HG03432 (cell line): ENCODE measurements at regions not wholly inside any gene's neighbourhood (a gene's known extent, or its start where the extent isn't known, plus 50 kb on each side); places are given as distances from the start of the nearest gene placed in this dataset.
A peak's percentile ranks its signal among the peaks of the same experiment; 100 is the strongest.
"Not testable (repeated sequence)": the region's sequence is repeated elsewhere in the genome, so short reads cannot be mapped to it uniquely, and the experiment has no call there.

Experiments
- ATAC-seq: cut with Tn5 transposase; IDR thresholded peaks from one replicate; pipeline ENCODE4 v1.9.1; 2021; ENCODE audit warnings: mild to moderate bottlenecking, moderate library complexity; ENCODE audit not compliant: unreplicated experiment

GRCh38 chr9:66601472-66601871, 299.1 kb upstream of the ZNF658 start:
- not testable (repeated sequence) for ATAC-seq

GRCh38 chr9:66631521-66632046, 268.9 kb upstream of the ZNF658 start:
- not testable (repeated sequence) for ATAC-seq

- not testable (repeated sequence) for ATAC-seq
These were observed 252.8 kb upstream of the ZNF658 start for GRCh38 chr9:66647675-66648074.

- not testable (repeated sequence) for ATAC-seq
These were observed 210.3 kb upstream of the ZNF658 start for GRCh38 chr9:66690242-66690641.

- ATAC-seq, result peak; percentile 82
These were observed 204.8 kb upstream of the ZNF658 start for GRCh38 chr9:66695561-66696240.

GRCh38 chr9:66697343-66698065, 203.0 kb upstream of the ZNF658 start:
- not testable (repeated sequence) for ATAC-seq

- ATAC-seq, result not testable (repeated sequence)
These were observed 202.5 kb upstream of the ZNF658 start for GRCh38 chr9:66698066-66698455.

DNA sequence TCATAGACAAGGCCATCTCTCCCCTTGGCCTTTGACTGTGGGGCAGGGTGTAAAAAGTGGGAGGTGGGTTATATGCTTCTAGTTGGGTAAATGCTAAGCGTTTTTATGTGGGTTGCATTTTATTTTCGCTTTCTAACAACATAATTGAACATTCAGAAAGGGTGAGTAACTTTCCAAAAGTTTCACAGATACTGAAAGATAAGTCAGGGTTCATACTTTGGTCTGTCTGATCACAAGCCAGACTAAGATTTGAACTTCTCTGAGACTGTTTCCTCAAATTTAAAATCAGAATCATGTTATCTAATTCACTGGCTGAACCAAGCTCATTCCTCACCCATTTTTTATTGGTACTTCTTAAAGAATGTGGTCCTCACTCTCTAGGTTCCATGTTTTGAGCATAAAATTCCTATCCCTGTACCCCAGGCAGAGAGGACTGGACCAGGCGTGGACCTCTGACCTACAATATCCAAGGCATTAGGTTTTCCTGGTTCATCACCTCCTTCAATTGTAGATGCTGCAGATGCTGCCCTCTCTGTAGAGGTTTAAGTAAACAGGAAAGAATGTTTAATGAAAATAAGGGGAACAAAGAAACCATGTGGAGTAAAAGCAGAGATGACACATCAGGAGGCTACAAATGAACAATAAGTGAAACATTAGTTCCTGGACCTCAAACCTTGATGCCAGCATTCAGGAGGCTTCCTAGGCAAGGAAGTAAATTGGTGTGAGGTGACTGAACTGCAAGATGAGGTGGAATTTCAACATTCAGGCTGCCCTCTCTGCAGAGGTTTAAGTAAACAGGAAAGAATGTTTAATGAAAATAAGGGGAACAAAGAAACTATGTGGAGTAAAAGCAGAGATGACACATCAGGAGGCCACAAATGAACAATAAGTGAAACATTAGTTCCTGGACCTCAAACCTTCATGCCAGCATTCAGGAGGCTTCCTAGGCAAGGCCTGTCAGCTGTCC, 198.8 kb upstream of the ZNF658 start:
- peak; percentile 40 for ATAC-seq

DNA sequence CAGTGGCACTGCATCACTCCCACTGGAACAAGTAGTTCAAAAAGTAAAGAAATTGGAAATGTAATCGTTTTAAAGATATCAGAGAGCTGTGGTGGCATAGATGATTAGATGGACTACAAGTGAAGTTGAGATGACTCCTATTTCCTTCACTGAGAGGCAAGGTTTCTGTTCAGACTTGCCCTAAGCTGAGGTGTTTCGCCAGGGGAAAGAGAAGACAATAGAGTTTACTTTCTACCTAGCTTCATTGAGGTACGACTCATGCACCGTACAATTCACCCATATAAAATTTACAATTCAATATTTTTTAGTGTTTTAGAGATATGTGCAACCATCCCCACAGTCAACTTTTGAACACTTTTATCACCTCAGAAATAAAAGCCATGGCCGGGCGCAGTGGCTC, 189.0 kb upstream of the ZNF658 start:
- not testable (repeated sequence) for ATAC-seq

GRCh38 chr9:66712870-66713269, 187.7 kb upstream of the ZNF658 start:
- ATAC-seq, result peak; percentile 74

DNA sequence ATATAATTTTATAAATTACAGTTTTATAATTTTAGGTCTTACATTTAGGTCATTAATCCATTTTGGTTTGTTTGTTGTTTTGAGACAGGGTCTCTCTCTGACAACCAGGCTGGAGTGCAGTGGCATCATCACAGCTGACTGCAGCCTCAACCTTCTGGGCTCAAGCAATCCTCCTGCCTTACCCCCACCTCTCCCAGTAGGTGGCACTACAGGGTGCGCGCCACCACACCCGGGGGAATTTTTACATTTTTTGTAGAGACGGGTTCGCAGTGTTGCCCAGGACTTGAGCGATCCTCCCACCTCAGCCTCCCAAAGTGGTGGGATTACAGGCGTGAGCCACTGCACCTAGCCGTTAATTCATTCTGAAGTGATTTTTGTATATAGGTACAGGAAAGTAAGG, 187.0 kb upstream of the ZNF658 start:
- peak; percentile 58 for ATAC-seq

DNA sequence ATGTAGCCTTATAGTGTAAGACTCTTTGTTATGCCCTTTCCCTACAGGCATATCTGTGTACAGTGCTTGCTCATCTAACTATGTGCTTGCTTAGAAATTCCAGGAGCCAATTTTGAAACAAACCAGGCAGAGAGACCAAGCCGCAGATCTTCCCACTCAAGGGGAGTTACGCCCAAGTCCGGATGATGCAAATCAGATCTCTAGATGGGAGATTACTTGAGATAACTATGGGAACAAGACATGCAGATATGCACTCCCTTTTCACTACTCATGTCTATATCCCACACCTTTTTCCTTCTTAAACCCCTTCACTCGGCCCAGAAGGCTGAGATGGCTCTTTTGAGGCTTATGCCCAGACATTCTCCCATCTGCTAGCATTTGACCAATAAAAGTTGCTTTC, 179.7 kb upstream of the ZNF658 start:
- ATAC-seq, result not testable (repeated sequence)

- ATAC-seq, result not testable (repeated sequence)
These were observed 173.0 kb upstream of the ZNF658 start for GRCh38 chr9:66727540-66727939.

DNA sequence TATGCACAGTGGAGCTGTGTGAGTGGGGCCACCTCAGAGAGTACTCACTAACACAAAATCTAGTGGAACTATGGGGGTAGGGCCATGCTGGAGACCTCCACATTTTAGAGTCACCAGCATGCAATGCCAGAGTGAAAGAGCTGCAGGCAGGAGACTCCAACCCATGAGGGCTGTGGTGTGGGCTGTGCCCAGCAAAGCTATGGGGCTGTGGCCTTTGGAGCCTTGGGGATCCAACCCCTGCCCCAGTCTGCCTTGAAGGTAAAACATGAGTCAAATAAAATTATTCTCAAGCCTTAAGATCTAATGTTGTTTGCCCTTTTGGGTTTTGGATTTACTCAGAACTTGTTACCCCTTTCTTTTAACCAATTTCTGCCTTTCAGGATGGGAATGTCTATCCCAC, 163.8 kb upstream of the ZNF658 start:
- ATAC-seq, result not testable (repeated sequence)

DNA sequence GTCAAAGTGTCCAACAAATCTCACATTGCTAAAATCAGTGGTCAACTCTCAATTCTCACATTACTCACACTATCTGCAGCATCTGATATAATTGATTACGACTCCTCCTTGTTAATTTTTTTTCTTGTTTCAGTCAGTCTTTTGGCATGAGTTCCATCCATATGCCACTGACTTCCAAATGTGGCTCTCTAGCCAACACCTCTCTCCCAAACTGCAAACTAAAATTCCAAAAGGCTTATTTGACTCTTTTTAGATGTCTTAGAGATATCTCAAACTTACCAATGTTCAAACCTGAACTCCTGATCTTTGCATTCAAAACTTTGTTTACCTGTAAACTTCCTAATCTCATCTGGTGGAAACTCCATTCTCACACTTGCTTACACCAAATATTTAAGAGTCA, 162.1 kb upstream of the ZNF658 start:
- ATAC-seq, result not testable (repeated sequence)

DNA sequence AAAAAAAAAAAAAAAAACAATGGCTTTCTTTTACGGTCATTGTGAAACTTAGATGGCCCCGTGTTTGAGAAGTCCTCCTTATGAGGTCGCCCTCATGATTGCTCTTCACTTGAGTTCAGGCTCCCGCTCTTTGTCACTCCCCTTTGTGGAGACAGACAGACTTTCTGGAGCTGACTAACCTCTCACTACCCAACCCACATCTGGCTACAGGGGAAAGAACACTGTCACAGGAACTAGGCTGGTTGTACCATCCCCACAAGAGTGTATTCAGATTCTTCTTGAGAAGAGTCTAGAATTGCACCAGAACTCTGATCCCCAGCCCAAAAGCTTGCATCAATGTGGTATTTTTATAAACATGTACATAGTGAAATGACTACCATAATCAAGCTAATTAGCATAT, 160.4 kb upstream of the ZNF658 start:
- ATAC-seq, result not testable (repeated sequence)

DNA sequence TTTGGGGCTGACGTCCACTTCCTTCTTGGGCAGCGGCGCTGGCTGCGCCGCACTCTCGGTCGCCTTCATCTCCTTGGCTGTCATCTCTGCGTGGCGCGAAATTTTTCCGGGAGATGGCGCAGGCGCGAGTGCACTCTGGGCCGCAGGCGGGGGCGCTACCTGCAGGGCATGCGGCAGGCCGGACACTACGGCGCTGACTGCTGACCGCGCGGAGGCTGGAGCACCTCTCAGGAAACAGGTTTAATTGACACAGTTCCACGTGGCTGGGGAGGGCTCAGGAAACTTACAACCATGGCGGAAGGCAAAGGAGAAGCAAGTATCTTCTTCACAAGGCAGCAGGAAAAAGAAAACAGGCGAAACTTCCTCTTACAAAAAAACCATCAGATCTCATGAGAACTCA, 154.7 kb upstream of the ZNF658 start:
- not testable (repeated sequence) for ATAC-seq

- not testable (repeated sequence) for ATAC-seq
These were observed 148.1 kb upstream of the ZNF658 start for GRCh38 chr9:66752324-66752923.

DNA sequence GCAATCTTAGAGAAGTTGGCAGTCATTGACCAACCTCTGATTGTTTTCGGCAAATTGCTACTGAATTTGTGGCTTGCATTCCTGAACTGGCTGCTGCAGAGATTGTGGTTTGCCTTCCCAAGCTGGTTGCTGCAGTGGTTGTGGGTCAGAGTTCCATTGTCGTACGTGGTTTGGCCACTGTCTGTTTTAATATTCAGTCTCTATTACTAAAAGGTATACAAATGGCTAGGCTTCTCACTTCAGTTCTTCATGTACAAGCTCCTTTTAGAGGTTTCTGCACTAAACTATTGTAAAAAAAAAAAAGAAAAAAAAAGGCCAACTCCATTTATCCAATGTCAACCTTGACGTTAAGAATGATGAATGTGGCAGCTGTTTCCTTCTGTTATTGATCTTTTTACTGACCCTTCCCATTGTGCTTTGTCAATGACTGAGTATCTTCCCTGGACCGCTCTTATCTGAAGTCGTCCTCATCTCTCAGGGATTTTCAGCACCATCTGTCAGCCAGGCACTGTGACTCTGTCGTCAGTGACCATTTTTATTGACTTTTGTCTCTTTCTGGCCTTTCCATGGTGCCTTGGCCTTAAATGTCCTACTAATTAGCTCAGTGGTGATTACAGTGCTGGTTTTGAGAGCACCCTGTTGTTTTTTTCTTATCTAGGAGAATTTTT, 140.6 kb upstream of the ZNF658 start:
- ATAC-seq, result not testable (repeated sequence)
